Epithelial cell of proximal tubule (primary cell): ENCODE measurements at regions not wholly inside any gene's neighbourhood (a gene's known extent, or its start where the extent isn't known, plus 50 kb on each side); places are given as distances from the start of the nearest gene placed in this dataset.

Source experiments
- DNase-seq: peaks from one replicate; pipeline ENCODE4 v3.0.0-alpha.2; 2011; ENCODE audit warnings: low read depth
- H3K4me3 ChIP-seq: 2 replicates; pipeline ENCODE4 v1.5.1; 2011; ENCODE audit warnings: low read depth, mild to moderate bottlenecking, low read length
- CTCF ChIP-seq: conservative IDR thresholded peaks from 2 replicates; pipeline ENCODE4 v1.5.1; 2012; ENCODE audit warnings: low read depth, mild to moderate bottlenecking, low read length

- TF ChIP-seq CTCF = no peak
- H3K4me3 ChIP-seq = no peak overlapping the region
- no peak for DNase-seq
Observed at GRCh38 chr13:76778853-76779252, 107.4 kb downstream of the KCTD12 start.

- no peak overlapping the region for H3K4me3 ChIP-seq
- DNase-seq = no peak
- TF ChIP-seq CTCF = no peak
Observed at GRCh38 chr13:76777096-76777495, 109.1 kb downstream of the KCTD12 start.

- H3K4me3 ChIP-seq = no peak overlapping the region
- no peak for TF ChIP-seq CTCF
- no peak for DNase-seq
Observed at GRCh38 chr13:76775088-76775740, 111.0 kb downstream of the KCTD12 start.

GRCh38 chr13:76773448-76774094 is 112.6 kb downstream of the KCTD12 start:
- DNase-seq = no peak
- no peak for TF ChIP-seq CTCF
- no peak overlapping the region for H3K4me3 ChIP-seq

GRCh38 chr13:76772241-76772640 is 114.0 kb downstream of the KCTD12 start:
- no peak for DNase-seq

GRCh38 chr13:76769271-76769791 is 116.9 kb downstream of the KCTD12 start:
- TF ChIP-seq CTCF = no peak
- H3K4me3 ChIP-seq = no peak overlapping the region
- no peak for DNase-seq

More at GRCh38 chr13:76772241-76772640, 114.0 kb downstream of the KCTD12 start:
- H3K4me3 ChIP-seq = no peak overlapping the region
- TF ChIP-seq CTCF = no peak
